ENCODE measurements at regions not wholly inside any gene's neighbourhood (a gene's known extent, or its start where the extent isn't known, plus 50 kb on each side); places are given as distances from the start of the nearest gene placed in this dataset.

DNA sequence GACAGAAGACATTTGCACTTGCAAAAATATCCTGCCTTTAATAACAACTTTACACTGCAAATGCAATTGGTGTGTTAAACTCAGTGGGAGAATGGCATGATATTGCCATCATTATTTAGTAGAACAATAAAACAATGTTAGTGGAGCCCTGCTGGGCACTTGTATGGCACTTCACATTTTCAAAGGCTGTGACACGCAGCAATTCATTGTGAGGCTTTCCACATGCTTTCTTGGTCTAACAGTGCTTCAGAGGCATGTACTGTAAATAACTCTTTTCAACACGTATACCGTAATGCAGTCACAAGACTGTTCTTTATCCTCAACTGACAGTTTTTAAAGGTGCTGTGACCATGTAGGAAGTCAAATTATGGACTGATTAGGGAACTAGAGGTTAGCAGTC, 155.5 kb upstream of the EPB41L4A start:
- TF ChIP-seq EZH2phosphoT487 (IDR thresholded peaks at IDR 0.05; ENCODE audit: borderline replicate concordance, low read length), result no peak
- TF ChIP-seq, protein P1, sequence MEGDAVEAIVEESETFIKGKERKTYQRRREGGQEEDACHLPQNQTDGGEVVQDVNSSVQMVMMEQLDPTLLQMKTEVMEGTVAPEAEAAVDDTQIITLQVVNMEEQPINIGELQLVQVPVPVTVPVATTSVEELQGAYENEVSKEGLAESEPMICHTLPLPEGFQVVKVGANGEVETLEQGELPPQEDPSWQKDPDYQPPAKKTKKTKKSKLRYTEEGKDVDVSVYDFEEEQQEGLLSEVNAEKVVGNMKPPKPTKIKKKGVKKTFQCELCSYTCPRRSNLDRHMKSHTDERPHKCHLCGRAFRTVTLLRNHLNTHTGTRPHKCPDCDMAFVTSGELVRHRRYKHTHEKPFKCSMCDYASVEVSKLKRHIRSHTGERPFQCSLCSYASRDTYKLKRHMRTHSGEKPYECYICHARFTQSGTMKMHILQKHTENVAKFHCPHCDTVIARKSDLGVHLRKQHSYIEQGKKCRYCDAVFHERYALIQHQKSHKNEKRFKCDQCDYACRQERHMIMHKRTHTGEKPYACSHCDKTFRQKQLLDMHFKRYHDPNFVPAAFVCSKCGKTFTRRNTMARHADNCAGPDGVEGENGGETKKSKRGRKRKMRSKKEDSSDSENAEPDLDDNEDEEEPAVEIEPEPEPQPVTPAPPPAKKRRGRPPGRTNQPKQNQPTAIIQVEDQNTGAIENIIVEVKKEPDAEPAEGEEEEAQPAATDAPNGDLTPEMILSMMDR (IDR thresholded peaks at IDR 0.05; ENCODE audit: low read depth, low read length, poor library complexity, severe bottlenecking), result no peak
- Histone ChIP-seq H3K4me2 (ENCODE audit: low read length) (no peak overlapping the region), H3K36me3 (ENCODE audit: control insufficient read depth, low read length) (no peaks in the 10 kb centered on the region), H3K27me3 (ENCODE audit: control insufficient read depth, low read length) (no peaks in the 10 kb centered on the region), H3K4me1 (ENCODE audit: control insufficient read depth, low read length) (no peaks in the 10 kb centered on the region), H3K4me3 (ENCODE audit: low read length) (no peak overlapping the region), H3K9me2 (replicated peaks; ENCODE audit: control insufficient read depth, low read length) (no peaks in the 10 kb centered on the region), H3F3A (ENCODE audit: control insufficient read depth, insufficient read depth) (no peaks in the 10 kb centered on the region), H3K79me2 (ENCODE audit: control insufficient read depth, low read length) (no peaks in the 10 kb centered on the region), H3K9me3 (ENCODE audit: control insufficient read depth, insufficient read depth, low read length) (no peaks in the 10 kb centered on the region), H4K20me1 (ENCODE audit: control insufficient read depth, insufficient read depth, low read depth, low read length) (no peaks in the 10 kb centered on the region), H3K27ac (ENCODE audit: low read depth, low read length) (no peak overlapping the region)

- Histone ChIP-seq H3K36me3 (ENCODE audit: control insufficient read depth, low read length) (no peaks in the 10 kb centered on the region), H3K4me1 (ENCODE audit: control insufficient read depth, low read length) (no peaks in the 10 kb centered on the region), H3K4me3 (ENCODE audit: low read length) (no peak overlapping the region), H3K27ac (ENCODE audit: low read depth, low read length) (no peak overlapping the region), H3K79me2 (ENCODE audit: control insufficient read depth, low read length) (no peaks in the 10 kb centered on the region), H3K4me2 (ENCODE audit: low read length) (no peak overlapping the region), H3K9me2 (replicated peaks; ENCODE audit: control insufficient read depth, low read length) (no peaks in the 10 kb centered on the region), H4K20me1 (ENCODE audit: control insufficient read depth, insufficient read depth, low read depth, low read length) (no peaks in the 10 kb centered on the region), H3K27me3 (ENCODE audit: control insufficient read depth, low read length) (no peaks in the 10 kb centered on the region), H3F3A (ENCODE audit: control insufficient read depth, insufficient read depth) (no peaks in the 10 kb centered on the region), H3K9me3 (ENCODE audit: control insufficient read depth, insufficient read depth, low read length) (no peaks in the 10 kb centered on the region)
- TF ChIP-seq EZH2phosphoT487 (IDR thresholded peaks at IDR 0.05; ENCODE audit: borderline replicate concordance, low read length), result no peak
- TF ChIP-seq, protein P1 (IDR thresholded peaks at IDR 0.05; ENCODE audit: low read depth, low read length, poor library complexity, severe bottlenecking), result no peak
Observed at GRCh38 chr5:112576298-112576925, 157.3 kb upstream of the EPB41L4A start.

GRCh38 chr5:112579599-112580170, 158.0 kb upstream of the APC start:
- H3K36me3 ChIP-seq (ENCODE audit: control insufficient read depth, low read length), result no peaks in the 10 kb centered on the region
- no peak overlapping the region for H3K4me2 ChIP-seq (ENCODE audit: low read length)
- no peaks in the 10 kb centered on the region for H3K9me2 ChIP-seq (replicated peaks; ENCODE audit: control insufficient read depth, low read length)
- H3F3A ChIP-seq (ENCODE audit: control insufficient read depth, insufficient read depth), result no peaks in the 10 kb centered on the region
- no peaks in the 10 kb centered on the region for H3K4me1 ChIP-seq (ENCODE audit: control insufficient read depth, low read length)
- H4K20me1 ChIP-seq (ENCODE audit: control insufficient read depth, insufficient read depth, low read depth, low read length), result no peaks in the 10 kb centered on the region
- no peaks in the 10 kb centered on the region for H3K9me3 ChIP-seq (ENCODE audit: control insufficient read depth, insufficient read depth, low read length)
- no peak overlapping the region for H3K4me3 ChIP-seq (ENCODE audit: low read length)
- H3K79me2 ChIP-seq (ENCODE audit: control insufficient read depth, low read length), result no peaks in the 10 kb centered on the region
- H3K27me3 ChIP-seq (ENCODE audit: control insufficient read depth, low read length), result no peaks in the 10 kb centered on the region
- TF ChIP-seq, protein P1 (IDR thresholded peaks at IDR 0.05; ENCODE audit: low read depth, low read length, poor library complexity, severe bottlenecking), result no peak
- TF ChIP-seq EZH2phosphoT487 (IDR thresholded peaks at IDR 0.05; ENCODE audit: borderline replicate concordance, low read length), result no peak
- no peak overlapping the region for H3K27ac ChIP-seq (ENCODE audit: low read depth, low read length)
